Loucy (cell line): ENCODE measurements at regions not wholly inside any gene's neighbourhood (a gene's known extent, or its start where the extent isn't known, plus 50 kb on each side); places are given as distances from the start of the nearest gene placed in this dataset.

ENCODE experiments used
- H2AFZ ChIP-seq: fragments of 200-600 bp; sonication (generic); 2 replicates; pipeline ENCODE4 v1.6.0; 2016; ENCODE audit warnings: antibody characterized with exemption, mild to moderate bottlenecking, low read length, moderate library complexity
- H3F3A ChIP-seq: fragments of 200-600 bp; 2 replicates; pipeline ENCODE4 v1.6.0; 2016; ENCODE audit warnings: antibody characterized with exemption, low read depth, mild to moderate bottlenecking
- H3K27me3 ChIP-seq: fragments of 200-600 bp; sonication (generic); 2 replicates; pipeline ENCODE4 v1.6.1; 2014; ENCODE audit warnings: low read length, mild to moderate bottlenecking; ENCODE audit not compliant: insufficient read depth, poor library complexity, severe bottlenecking
- H3K36me3 ChIP-seq: fragments of 200-600 bp; sonication (generic); 2 replicates; pipeline ENCODE4 v1.6.1; 2016; ENCODE audit warnings: low read length; ENCODE audit not compliant: insufficient read depth
- H3K4me1 ChIP-seq: fragments of 200-600 bp; sonication (generic); 2 replicates; pipeline ENCODE4 v1.5.1; 2014; ENCODE audit warnings: low read length, mild to moderate bottlenecking; ENCODE audit not compliant: insufficient read depth, poor library complexity, severe bottlenecking
- H3K4me2 ChIP-seq: fragments of 200-600 bp; sonication (generic); 2 replicates; pipeline ENCODE4 v1.6.0; 2014; ENCODE audit warnings: antibody characterized with exemption, low read length, low read depth, mild to moderate bottlenecking; ENCODE audit not compliant: poor library complexity, severe bottlenecking
- H3K4me3 ChIP-seq: fragments of 200-600 bp; sonication (generic); 2 replicates; pipeline ENCODE4 v1.5.1; 2014; ENCODE audit warnings: low read length, mild to moderate bottlenecking, mixed read lengths; ENCODE audit not compliant: poor library complexity, severe bottlenecking
- H3K79me2 ChIP-seq: fragments of 200-600 bp; sonication (generic); 2 replicates; pipeline ENCODE4 v1.6.1; 2014; ENCODE audit warnings: low read length; ENCODE audit not compliant: insufficient read depth
- H3K9ac ChIP-seq: fragments of 200-600 bp; sonication (generic); 2 replicates; pipeline ENCODE4 v1.6.0; 2014; ENCODE audit warnings: mild to moderate bottlenecking, low read depth, low read length, moderate library complexity; ENCODE audit not compliant: poor library complexity, severe bottlenecking
- H3K9me2 ChIP-seq: fragments of 200-600 bp; sonication (generic); replicated peaks from 2 replicates; pipeline ENCODE4 v1.6.1; 2016; ENCODE audit warnings: low read depth, low read length, mixed read lengths
- H3K9me3 ChIP-seq: fragments of 200-600 bp; sonication (generic); 2 replicates; pipeline ENCODE4 v1.6.1; 2014; ENCODE audit warnings: mild to moderate bottlenecking, antibody characterized with exemption, low read length, low read depth; ENCODE audit not compliant: insufficient read depth
- H4K20me1 ChIP-seq: fragments of 200-600 bp; sonication (generic); 2 replicates; pipeline ENCODE4 v1.6.0; 2014; ENCODE audit warnings: antibody characterized with exemption, low read length, mild to moderate bottlenecking; ENCODE audit not compliant: insufficient read depth, poor library complexity, severe bottlenecking
- EZH2phosphoT487 ChIP-seq: fragments of 200-600 bp; IDR thresholded peaks from 2 replicates; pipeline ENCODE4 v1.6.1; 2018; ENCODE audit warnings: antibody characterized with exemption, mild to moderate bottlenecking, moderate library complexity, borderline replicate concordance
- TF ChIP-seq, protein P1 (sequence below): fragments of 200-600 bp; sonication (generic); conservative IDR thresholded peaks from 2 replicates; pipeline ENCODE4 v1.5.1; 2014; ENCODE audit warnings: mild to moderate bottlenecking, antibody characterized with exemption, low read length

DNA sequence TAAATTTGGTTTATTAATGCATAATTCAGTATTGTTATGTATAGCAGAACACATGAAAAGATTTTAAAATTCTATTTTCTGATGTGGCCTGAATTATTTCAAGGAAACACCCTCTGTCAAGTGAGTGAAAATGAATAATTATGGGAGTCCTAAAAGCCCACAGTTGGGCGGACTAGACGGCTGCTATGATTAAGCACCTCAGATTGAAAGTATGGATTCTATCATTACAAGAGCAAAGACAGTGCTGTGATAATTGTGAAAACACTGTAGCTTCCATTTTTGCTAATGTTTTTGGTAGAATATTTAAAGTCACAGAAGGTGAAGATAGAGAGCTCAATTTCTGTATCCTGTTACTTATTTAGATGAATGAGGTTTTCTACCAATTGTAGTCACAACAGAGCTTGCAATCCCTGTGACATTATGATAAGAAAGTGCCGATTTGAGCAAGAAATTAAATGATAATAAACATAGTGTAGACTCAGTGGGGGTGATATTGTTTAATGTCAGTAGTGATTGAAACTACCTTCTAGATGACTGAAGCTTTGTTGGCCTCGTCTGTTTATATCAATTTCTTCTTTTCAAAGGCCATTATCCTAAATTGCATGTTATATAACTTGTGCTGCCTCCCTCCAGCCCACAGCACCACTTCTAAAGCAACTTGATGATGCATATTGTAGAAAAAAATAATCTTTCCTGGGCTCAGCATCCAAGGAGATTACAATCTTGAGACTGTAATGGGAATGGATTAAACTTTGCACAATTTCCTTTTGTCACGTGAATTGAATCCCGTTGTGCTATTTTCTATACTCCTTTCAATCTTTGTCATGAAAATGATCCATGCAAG, 359.8 kb downstream of the BTG1 start:
- H3K79me2 ChIP-seq: no peaks in the 10 kb centered on the region
- H3K36me3 ChIP-seq: no peaks in the 10 kb centered on the region
- H3K4me2 ChIP-seq: no peak overlapping the region
- no peaks in the 10 kb centered on the region for H4K20me1 ChIP-seq
- no peaks in the 10 kb centered on the region for H3F3A ChIP-seq
- no peak overlapping the region for H2AFZ ChIP-seq
- TF ChIP-seq, protein P1, sequence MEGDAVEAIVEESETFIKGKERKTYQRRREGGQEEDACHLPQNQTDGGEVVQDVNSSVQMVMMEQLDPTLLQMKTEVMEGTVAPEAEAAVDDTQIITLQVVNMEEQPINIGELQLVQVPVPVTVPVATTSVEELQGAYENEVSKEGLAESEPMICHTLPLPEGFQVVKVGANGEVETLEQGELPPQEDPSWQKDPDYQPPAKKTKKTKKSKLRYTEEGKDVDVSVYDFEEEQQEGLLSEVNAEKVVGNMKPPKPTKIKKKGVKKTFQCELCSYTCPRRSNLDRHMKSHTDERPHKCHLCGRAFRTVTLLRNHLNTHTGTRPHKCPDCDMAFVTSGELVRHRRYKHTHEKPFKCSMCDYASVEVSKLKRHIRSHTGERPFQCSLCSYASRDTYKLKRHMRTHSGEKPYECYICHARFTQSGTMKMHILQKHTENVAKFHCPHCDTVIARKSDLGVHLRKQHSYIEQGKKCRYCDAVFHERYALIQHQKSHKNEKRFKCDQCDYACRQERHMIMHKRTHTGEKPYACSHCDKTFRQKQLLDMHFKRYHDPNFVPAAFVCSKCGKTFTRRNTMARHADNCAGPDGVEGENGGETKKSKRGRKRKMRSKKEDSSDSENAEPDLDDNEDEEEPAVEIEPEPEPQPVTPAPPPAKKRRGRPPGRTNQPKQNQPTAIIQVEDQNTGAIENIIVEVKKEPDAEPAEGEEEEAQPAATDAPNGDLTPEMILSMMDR: no peak
- no peak for TF ChIP-seq EZH2phosphoT487
- no peaks in the 10 kb centered on the region; the same call in 1 of the 2 replicates for H3K9me2 ChIP-seq
- H3K9ac ChIP-seq: no peak overlapping the region
- H3K27me3 ChIP-seq: no peaks in the 10 kb centered on the region
- H3K4me3 ChIP-seq: no peak overlapping the region
- no peaks in the 10 kb centered on the region for H3K9me3 ChIP-seq
- no peaks in the 10 kb centered on the region for H3K4me1 ChIP-seq

DNA sequence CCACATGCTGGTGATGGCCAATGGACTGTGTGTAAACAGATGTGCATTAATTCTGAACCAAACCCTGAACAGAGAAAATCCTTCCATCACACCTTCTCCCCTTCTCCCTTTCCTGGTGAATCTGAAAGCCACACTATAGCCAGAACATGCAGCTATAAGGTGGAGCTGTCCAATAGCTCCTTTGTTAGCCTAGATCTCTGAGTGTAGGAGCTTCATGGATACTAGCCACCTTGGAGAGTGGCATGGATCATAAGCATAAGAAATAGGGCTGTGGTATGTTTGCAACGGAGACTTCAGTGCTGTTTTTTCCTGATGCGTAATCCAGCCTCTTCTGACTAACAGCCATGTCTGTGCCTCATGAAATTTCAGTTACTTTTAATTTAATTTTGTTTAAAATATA, 364.5 kb downstream of the BTG1 start:
- Histone ChIP-seq H3K9me2 (no peaks in the 10 kb centered on the region), H3K4me1 (no peaks in the 10 kb centered on the region), H3K36me3 (no peaks in the 10 kb centered on the region), H3K9ac (no peak overlapping the region), H2AFZ (no peak overlapping the region), H3K4me3 (no peak overlapping the region), H3K4me2 (no peak overlapping the region), H3K9me3 (no peaks in the 10 kb centered on the region), H3K27me3 (no peaks in the 10 kb centered on the region), H4K20me1 (no peaks in the 10 kb centered on the region), H3F3A (no peaks in the 10 kb centered on the region), H3K79me2 (no peaks in the 10 kb centered on the region)
- TF ChIP-seq, protein P1: no peak
- no peak for TF ChIP-seq EZH2phosphoT487

DNA sequence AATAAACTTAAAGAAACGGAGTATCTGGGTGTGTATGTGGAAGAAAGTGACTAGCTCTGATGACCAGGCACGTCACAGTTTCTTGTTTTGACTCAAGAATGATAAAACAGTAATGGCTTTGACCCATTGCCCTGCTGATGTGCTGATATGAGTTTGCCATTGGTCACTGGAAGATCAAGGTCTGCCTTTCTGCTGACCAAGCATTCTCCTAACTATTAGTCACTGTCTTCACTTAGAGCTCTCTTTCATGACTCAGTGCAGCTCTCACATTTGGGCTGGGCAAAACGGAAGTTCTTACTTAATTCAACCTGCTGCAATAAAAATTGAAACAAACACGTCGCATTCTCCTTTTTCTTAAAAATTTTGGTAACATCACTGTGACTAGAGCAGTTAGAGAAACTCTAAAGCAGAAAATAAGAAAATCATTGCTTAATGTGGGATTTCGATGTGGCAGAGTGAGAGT, 366.7 kb downstream of the BTG1 start:
- Histone ChIP-seq H3K4me3 (no peak overlapping the region), H2AFZ (no peak overlapping the region), H3K27me3 (no peaks in the 10 kb centered on the region), H3K4me1 (no peaks in the 10 kb centered on the region), H3K4me2 (no peak overlapping the region), H3F3A (no peaks in the 10 kb centered on the region), H3K9me3 (no peaks in the 10 kb centered on the region), H4K20me1 (no peaks in the 10 kb centered on the region), H3K36me3 (no peaks in the 10 kb centered on the region), H3K9me2 (no peaks in the 10 kb centered on the region), H3K9ac (no peak overlapping the region), H3K79me2 (no peaks in the 10 kb centered on the region)
- TF ChIP-seq, protein P1: no peak
- TF ChIP-seq EZH2phosphoT487: no peak
